HCT116 (cell line): ENCODE measurements at regions not wholly inside any gene's neighbourhood (a gene's known extent, or its start where the extent isn't known, plus 50 kb on each side); places are given as distances from the start of the nearest gene placed in this dataset.
"Not testable (repeated sequence)": the region's sequence is repeated elsewhere in the genome, so short reads cannot be mapped to it uniquely, and the experiment has no call there.

Experiments used
- ATAC-seq: fragments of 200-7000 bp; cut with Tn5 transposase; 2 replicates; pipeline ENCODE4 v1.9.1; 2020; ENCODE audit warnings: mild to moderate bottlenecking, moderate library complexity
- BruUV-seq: library from RNA; stranded (reverse); fragments of 400-500 nt; replicated peaks from 2 replicates; lab custom pipeline; 2021; lab: Mats Ljungman, UMichigan
- CTCF ChIA-PET: fragments of 300-600 bp; sonication (Branson Sonifier 250); formaldehyde crosslinking; loops from one replicate; lab custom pipeline; 2021; ENCODE audit warnings: antibody characterized with exemption; lab: Charles Lee
- POLR2A ChIA-PET: fragments of 300-600, 350-600 bp; sonication (Branson Sonifier 250); formaldehyde crosslinking; loops from one replicate; lab custom pipeline; 2021; ENCODE audit warnings: antibody characterized with exemption; lab: Charles Lee
- RAD21 ChIA-PET, 2 experiments: fragments of 300-600 bp; sonication (Branson Sonifier 250); formaldehyde crosslinking; loops; one replicate each; lab custom pipeline; 2023; ENCODE audit warnings: low total read pairs in 2 of 2; ENCODE audit not compliant: uncharacterized antibody in 2 of 2, unreplicated experiment in 2 of 2, low non-redundant PET in 1 of 2; lab: Charles Lee
- DNase-seq: peaks from one replicate; pipeline ENCODE4 v3.0.0-alpha.2; 2010; ENCODE audit warnings: low read depth, low spot score
- H2AFZ ChIP-seq: fragments of 200-600 bp; shearing (Covaris generic), sonication (generic); 2 replicates; pipeline ENCODE4 v1.6.1; 2017; ENCODE audit warnings: low read depth, mixed run types, mixed read lengths, antibody characterized with exemption, low read length; ENCODE audit not compliant: poor library complexity, severe bottlenecking
- H3K27ac ChIP-seq: 2 replicates; pipeline ENCODE4 v1.5.1; 2012; ENCODE audit warnings: low read depth, low read length
- H3K27me3 ChIP-seq: fragments of 200-600 bp; sonication (generic); 2 replicates; pipeline ENCODE4 v1.6.1; 2016; ENCODE audit warnings: mixed run types, low read length, mixed read lengths; ENCODE audit not compliant: insufficient read depth
- H3K36me3 ChIP-seq, 2 experiments: fragments of 200-500 bp in 1 of 2; fragments of 200-600 bp in 1 of 2; sonication (Bioruptor generic) in 1 of 2; sonication (generic) in 1 of 2; 2 replicates each; pipeline versions ENCODE4 v1.5.1 to v1.6.1; 2014 to 2016; ENCODE audit warnings: low read length in 2 of 2, inconsistent platforms in 1 of 2, mixed read lengths in 1 of 2, mixed run types in 1 of 2; ENCODE audit not compliant: insufficient read depth in 2 of 2, control insufficient read depth in 1 of 2
- H3K4me1 ChIP-seq, 2 experiments: fragments of 200-600 bp in 1 of 2; sonication (generic) in 1 of 2; 2 replicates each; pipeline versions ENCODE4 v1.5.1 to v1.6.1; 2012 to 2017; ENCODE audit warnings: low read length in 2 of 2, inconsistent platforms in 1 of 2, mild to moderate bottlenecking in 1 of 2, mixed read lengths in 1 of 2, mixed run types in 1 of 2, moderate library complexity in 1 of 2; ENCODE audit not compliant: insufficient read depth in 2 of 2, control insufficient read depth in 1 of 2
- H3K4me2 ChIP-seq: fragments of 200-600 bp; sonication (generic); 2 replicates; pipeline ENCODE4 v1.6.1; 2017; ENCODE audit warnings: mixed run types, low read length, mixed read lengths
- H3K4me3 ChIP-seq, 2 experiments: fragments of 200-600 bp in 1 of 2; sonication (generic) in 1 of 2; replicated peaks in 1 of 2; 2 replicates each; pipeline ENCODE4 v1.5.1; 2011 to 2016; ENCODE audit warnings: low read length in 2 of 2, control low read depth in 1 of 2, low read depth in 1 of 2, mild to moderate bottlenecking in 1 of 2, mixed read lengths in 1 of 2, mixed run types in 1 of 2
- H3K79me2 ChIP-seq: fragments of 200-600 bp; sonication (generic); 2 replicates; pipeline ENCODE4 v1.6.1; 2017; ENCODE audit warnings: mild to moderate bottlenecking, mixed run types, low read length, moderate library complexity, mixed read lengths; ENCODE audit not compliant: insufficient read depth
- H3K9ac ChIP-seq: fragments of 200-600 bp; sonication (generic); 2 replicates; pipeline ENCODE4 v1.6.1; 2016; ENCODE audit warnings: low read length, mixed read lengths
- H3K9me2 ChIP-seq: fragments of 200-600 bp; sonication (generic), shearing (Covaris generic); 2 replicates; pipeline ENCODE4 v1.6.1; 2017; ENCODE audit warnings: mixed run types, mild to moderate bottlenecking, moderate library complexity; ENCODE audit not compliant: insufficient read depth
- H3K9me3 ChIP-seq, 2 experiments: fragments of 200-500 bp in 1 of 2; fragments of 200-600 bp in 1 of 2; sonication (Bioruptor generic) in 1 of 2; sonication (generic) in 1 of 2; 2 replicates each; pipeline ENCODE4 v1.6.1; 2014 to 2017; ENCODE audit warnings: low read length in 2 of 2, mixed read lengths in 2 of 2, inconsistent platforms in 1 of 2, low read depth in 1 of 2, mild to moderate bottlenecking in 1 of 2, mixed run types in 1 of 2, moderate library complexity in 1 of 2; ENCODE audit not compliant: control insufficient read depth in 1 of 2, insufficient read depth in 1 of 2
- H4K20me1 ChIP-seq: fragments of 200-600 bp; sonication (generic), shearing (Covaris generic); 2 replicates; pipeline ENCODE4 v1.6.1; 2017; ENCODE audit warnings: mixed run types, mild to moderate bottlenecking, moderate library complexity; ENCODE audit not compliant: insufficient read depth
- intact Hi-C: fragments of 100-400 bp; cut with micrococcal nuclease; formaldehyde crosslinking; loops from 2 replicates; pipeline ENCODE4 v1.10.0; 2022

- RAD21 ChIA-PET, CTCF ChIA-PET, DNase-seq, ATAC-seq, H3K9me2 ChIP-seq, H2AFZ ChIP-seq, H4K20me1 ChIP-seq, BruUV-seq, H3K4me1 ChIP-seq, H3K36me3 ChIP-seq, intact Hi-C loops, H3K9ac ChIP-seq, H3K27me3 ChIP-seq, POLR2A ChIA-PET, H3K9me3 ChIP-seq, H3K4me3 ChIP-seq, H3K79me2 ChIP-seq, H3K27ac ChIP-seq: not testable (repeated sequence)
- H3K4me2 ChIP-seq: peak overlapping the region; percentile 25; the same call in 1 of the 2 replicates
Observed at GRCh38 chr4:3904264-3904955, 138.2 kb downstream of the ADRA2C start.

- H3K9me2 ChIP-seq, H3K36me3 ChIP-seq, H4K20me1 ChIP-seq, H3K27me3 ChIP-seq, H2AFZ ChIP-seq, H3K9ac ChIP-seq, RAD21 ChIA-PET, H3K27ac ChIP-seq, H3K4me2 ChIP-seq, POLR2A ChIA-PET, ATAC-seq, intact Hi-C loops, DNase-seq, CTCF ChIA-PET, H3K79me2 ChIP-seq, H3K4me1 ChIP-seq, BruUV-seq, H3K4me3 ChIP-seq, H3K9me3 ChIP-seq: not testable (repeated sequence)
Observed at GRCh38 chr4:3909616-3910015, 143.4 kb downstream of the ADRA2C start.

- POLR2A ChIA-PET, H3K9me3 ChIP-seq, H3K36me3 ChIP-seq, intact Hi-C loops, CTCF ChIA-PET, ATAC-seq, H4K20me1 ChIP-seq, H3K9ac ChIP-seq, H3K4me1 ChIP-seq, H3K4me2 ChIP-seq, H3K79me2 ChIP-seq, H3K27ac ChIP-seq, H3K9me2 ChIP-seq, H2AFZ ChIP-seq, BruUV-seq, H3K4me3 ChIP-seq, DNase-seq, RAD21 ChIA-PET, H3K27me3 ChIP-seq: not testable (repeated sequence)
Observed at GRCh38 chr4:3910161-3910950, 144.2 kb downstream of the ADRA2C start.
